Endothelial cell of umbilical vein (primary cell): ENCODE measurements at regions not wholly inside any gene's neighbourhood (a gene's known extent, or its start where the extent isn't known, plus 50 kb on each side); places are given as distances from the start of the nearest gene placed in this dataset.

ENCODE experiments used
- BruUV-seq: library from RNA; stranded (reverse); fragments of 400-500 nt; replicated peaks from 2 replicates; lab custom pipeline; 2021; lab: Mats Ljungman, UMichigan
- CTCF ChIA-PET: fragments of 300-600, 350-600 bp; sonication (Branson Sonifier 250); formaldehyde crosslinking; loops from one replicate; lab custom pipeline; 2021; ENCODE audit warnings: antibody characterized with exemption, inconsistent platforms; lab: Charles Lee
- POLR2A ChIA-PET: fragments of 300-600, 350-600 bp; sonication (Branson Sonifier 250); formaldehyde crosslinking; loops from one replicate; lab custom pipeline; 2021; ENCODE audit warnings: antibody characterized with exemption, inconsistent platforms; lab: Charles Lee
- DNase-seq: peaks from one replicate; pipeline ENCODE4 v3.0.0-alpha.2; 2011; ENCODE audit warnings: low read depth, low spot score
- FAIRE-seq: peaks from 2 replicates; lab custom pipeline; 2011; peaks lifted over from hg19 to GRCh38; lab: Jason Lieb, UNC
- H2AFZ ChIP-seq: 2 replicates; pipeline ENCODE4 v1.6.0; 2012; ENCODE audit warnings: low read depth, low read length, control low read depth, inconsistent platforms
- H3K27ac ChIP-seq: 2 replicates; pipeline ENCODE4 v1.5.1; 2011; ENCODE audit warnings: low read depth, mild to moderate bottlenecking, control low read depth, low read length, moderate library complexity; ENCODE audit not compliant: insufficient read depth
- H3K27me3 ChIP-seq, 2 experiments: 2 replicates each; pipeline versions ENCODE4 v1.6.0 to v1.6.1; 2011; ENCODE audit warnings: low read length in 2 of 2, mixed read lengths in 1 of 2; ENCODE audit not compliant: control insufficient read depth in 2 of 2, insufficient read depth in 2 of 2
- H3K36me3 ChIP-seq, 2 experiments: 2 replicates in 1 of 2; 3 replicates in 1 of 2; pipeline ENCODE4 v1.5.1; 2011; ENCODE audit warnings: low read length in 2 of 2, mild to moderate bottlenecking in 1 of 2, moderate library complexity in 1 of 2; ENCODE audit not compliant: control insufficient read depth in 2 of 2, insufficient read depth in 2 of 2; ENCODE audit errors: extremely low read depth in 1 of 2
- H3K4me1 ChIP-seq: 3 replicates; pipeline ENCODE4 v1.5.1; 2011; ENCODE audit warnings: mild to moderate bottlenecking, low read length; ENCODE audit not compliant: control insufficient read depth, insufficient read depth; ENCODE audit errors: extremely low read depth
- H3K4me2 ChIP-seq: 2 replicates; pipeline ENCODE4 v1.6.1; 2011; ENCODE audit warnings: low read length, control low read depth, mixed read lengths; ENCODE audit not compliant: insufficient read depth
- H3K4me3 ChIP-seq, 3 experiments: fragments of 200-600 bp in 1 of 3; sonication (generic), shearing (Covaris generic) in 1 of 3; replicated peaks in 1 of 3; 2 replicates each; pipeline ENCODE4 v1.5.1; 2011 to 2016; ENCODE audit warnings: control low read depth in 3 of 3, low read length in 3 of 3, mild to moderate bottlenecking in 2 of 3, inconsistent platforms in 1 of 3, low read depth in 1 of 3, moderate library complexity in 1 of 3; ENCODE audit not compliant: insufficient read depth in 1 of 3
- H3K79me2 ChIP-seq: 2 replicates; pipeline ENCODE4 v1.6.0; 2012; ENCODE audit warnings: low read length, inconsistent platforms; ENCODE audit not compliant: control insufficient read depth, insufficient read depth
- H3K9ac ChIP-seq: replicated peaks from 2 replicates; pipeline ENCODE3; 2011; ENCODE audit warnings: low read length, control low read depth; ENCODE audit not compliant: insufficient read depth; ENCODE audit errors: extremely low read depth
- H3K9me1 ChIP-seq: replicated peaks from 3 replicates; pipeline ENCODE4 v1.6.0; 2011; ENCODE audit warnings: mild to moderate bottlenecking, low read length; ENCODE audit not compliant: control insufficient read depth, insufficient read depth; ENCODE audit errors: extremely low read depth
- H3K9me3 ChIP-seq: replicated peaks from 2 replicates; pipeline ENCODE4 v1.5.1; 2012; ENCODE audit warnings: low read length, inconsistent platforms; ENCODE audit not compliant: control insufficient read depth, insufficient read depth
- H4K20me1 ChIP-seq: replicated peaks from 2 replicates; pipeline ENCODE3; 2011; ENCODE audit warnings: mild to moderate bottlenecking, low read length; ENCODE audit not compliant: control insufficient read depth, insufficient read depth; ENCODE audit errors: extremely low read depth
- CTCF ChIP-seq, 2 donors: IDR thresholded peaks; 1 replicate in 1 of 2; 2 replicates in 1 of 2; pipeline ENCODE4 v1.5.1; 2011; ENCODE audit warnings: low read length in 2 of 2, mild to moderate bottlenecking in 2 of 2, moderate library complexity in 2 of 2, control low read depth in 1 of 2, inconsistent platforms in 1 of 2, low read depth in 1 of 2; ENCODE audit not compliant: insufficient read depth in 1 of 2; ENCODE audit errors: extremely low read depth in 1 of 2
- EZH2 ChIP-seq: IDR thresholded peaks from 2 replicates; pipeline ENCODE4 v1.6.1; 2012; ENCODE audit warnings: borderline replicate concordance, low read depth, mild to moderate bottlenecking, moderate library complexity, low read length, inconsistent platforms; ENCODE audit not compliant: severe bottlenecking
- FOS ChIP-seq: IDR thresholded peaks from 2 replicates; pipeline ENCODE4 v1.6.1; 2011; ENCODE audit warnings: mild to moderate bottlenecking, low read length, moderate library complexity, borderline replicate concordance; ENCODE audit not compliant: insufficient read depth
- GATA2 ChIP-seq: IDR thresholded peaks from 2 replicates; pipeline ENCODE4 v1.7.0; 2011; ENCODE audit warnings: low read depth, mild to moderate bottlenecking, moderate library complexity, mixed read lengths, low read length; ENCODE audit not compliant: insufficient read length, insufficient read depth
- JUN ChIP-seq: IDR thresholded peaks from 2 replicates; pipeline ENCODE4 v1.6.1; 2011; ENCODE audit warnings: borderline replicate concordance, low read depth; ENCODE audit not compliant: insufficient read length, insufficient read depth
- MAX ChIP-seq: IDR thresholded peaks from 2 replicates; pipeline ENCODE4 v1.6.1; 2011; ENCODE audit not compliant: insufficient read depth, insufficient read length
- MYC ChIP-seq: IDR thresholded peaks from one replicate; pipeline ENCODE4 v1.6.1; 2011; ENCODE audit warnings: mild to moderate bottlenecking, low read depth, low read length
- POLR2A ChIP-seq: IDR thresholded peaks from 2 replicates; pipeline ENCODE4 v1.6.1; 2012; ENCODE audit warnings: low read depth, mild to moderate bottlenecking, control low read depth, low read length
- POLR2AphosphoS5 ChIP-seq: IDR thresholded peaks from 2 replicates; pipeline ENCODE4 v1.6.1; 2012; ENCODE audit warnings: low read depth, mild to moderate bottlenecking, control low read depth, low read length, moderate library complexity; ENCODE audit not compliant: insufficient read depth
- dilution Hi-C: fragments of 300-500 bp; cut with MboI; formaldehyde crosslinking; loops from one replicate; pipeline ENCODE4 v1.15.0; 2019; ENCODE audit warnings: low sequenced_read_pairs; ENCODE audit not compliant: extremely low pct_ligation_motif_present
- intact Hi-C: fragments of 100-400 bp; cut with micrococcal nuclease; formaldehyde crosslinking; loops from one replicate; pipeline ENCODE4 v1.10.0; 2022

- intact Hi-C loops (no loop called here), dilution Hi-C loops (no loop called here)
- Histone ChIP-seq H3K9me1 (no peaks in the 10 kb centered on the region), H3K27ac (no peak overlapping the region), H2AFZ (no peak overlapping the region), H3K79me2 (no peaks in the 10 kb centered on the region), H3K36me3 (no peaks in the 10 kb centered on the region), H3K27me3 (no peaks in the 10 kb centered on the region), H3K4me3 (no peak overlapping the region), H3K9ac (no peak overlapping the region), H3K4me2 (no peak overlapping the region), H3K4me1 (no peaks in the 10 kb centered on the region), H3K9me3 (no peaks in the 10 kb centered on the region), H4K20me1 (no peaks in the 10 kb centered on the region)
- TF ChIP-seq JUN (no peak), POLR2A (no peak), CTCF (IDR thresholded peaks at IDR 0.05; ENCODE audit: extremely low read depth in 1 of 2, insufficient read depth in 1 of 2, low read depth in 1 of 2, low read length in 2 of 2) (no peak), POLR2AphosphoS5 (no peak), MYC (no peak), GATA2 (no peak), MAX (no peak), FOS (no peak), EZH2 (no peak)
- DNase-seq (no peak), FAIRE-seq (no peak)
- BruUV-seq, result no TSS peak
- POLR2A ChIA-PET, result no interaction called here
- CTCF ChIA-PET, result no interaction called here
Observed at GRCh38 chr3:145936971-145937370, 224.0 kb downstream of the PLOD2 start.
